ENCODE measurements at regions not wholly inside any gene's neighbourhood (a gene's known extent, or its start where the extent isn't known, plus 50 kb on each side); places are given as distances from the start of the nearest gene placed in this dataset.

GRCh38 chr16:59737274-59737673 lies 1003.2 kb upstream of the GOT2 start:
- intact Hi-C loops (cut with micrococcal nuclease; ENCODE audit: unreplicated experiment) = no loop called here
- POLR2A ChIA-PET (ENCODE audit: unreplicated experiment) = no interaction called here
- H3K36me3 ChIP-seq (ENCODE audit: low read depth) = no peaks in the 10 kb centered on the region

GRCh38 chr16:59733321-59733720 lies 999.2 kb upstream of the GOT2 start:
- intact Hi-C loops (cut with micrococcal nuclease; ENCODE audit: unreplicated experiment) = no loop called here
- no peaks in the 10 kb centered on the region for H3K4me1 ChIP-seq (replicated peaks; ENCODE audit: insufficient read depth)
- BruUV-seq (replicated peaks) = no TSS peak
- H3K4me3 ChIP-seq = no peak overlapping the region
- TF ChIP-seq EZH2 (IDR thresholded peaks at IDR 0.05; ENCODE audit: low read depth) (no peak), CTCF (conservative IDR thresholded peaks at IDR 0.05) (no peak)
- no peaks in the 10 kb centered on the region for H3K27me3 ChIP-seq (ENCODE audit: insufficient read depth, low read depth)
- no peaks in the 10 kb centered on the region for H3F3A ChIP-seq (ENCODE audit: insufficient read depth, low read depth)
- no peak for DNase-seq
- H3K36me3 ChIP-seq (ENCODE audit: low read depth) = no peaks in the 10 kb centered on the region
- H2AFZ ChIP-seq = no peak overlapping the region
- no peaks in the 10 kb centered on the region for H4K20me1 ChIP-seq (ENCODE audit: insufficient read depth)
- H3K79me2 ChIP-seq (ENCODE audit: low read depth) = no peaks in the 10 kb centered on the region
- H3K9me2 ChIP-seq (ENCODE audit: insufficient read depth) = no peaks in the 10 kb centered on the region
- H3K27ac ChIP-seq = no peak overlapping the region
- no peaks in the 10 kb centered on the region for H3K9me3 ChIP-seq (ENCODE audit: insufficient read depth, low read depth)
- no peak overlapping the region for H3K4me2 ChIP-seq
- ChIA-PET CTCF (no interaction called here), POLR2A (ENCODE audit: unreplicated experiment) (no interaction called here)

More at GRCh38 chr16:59737274-59737673, 1003.2 kb upstream of the GOT2 start:
- no peak overlapping the region for H2AFZ ChIP-seq
- no peaks in the 10 kb centered on the region for H3K9me3 ChIP-seq (ENCODE audit: insufficient read depth, low read depth)
- BruUV-seq (replicated peaks) = no TSS peak
- H3K27me3 ChIP-seq (ENCODE audit: insufficient read depth, low read depth) = no peaks in the 10 kb centered on the region
- H3K27ac ChIP-seq = no peak overlapping the region
- TF ChIP-seq EZH2 (IDR thresholded peaks at IDR 0.05; ENCODE audit: low read depth) (no peak), CTCF (conservative IDR thresholded peaks at IDR 0.05) (no peak)
- CTCF ChIA-PET = no interaction called here
- H3K79me2 ChIP-seq (ENCODE audit: low read depth) = no peaks in the 10 kb centered on the region
- H4K20me1 ChIP-seq (ENCODE audit: insufficient read depth) = no peaks in the 10 kb centered on the region
- H3K4me2 ChIP-seq = no peak overlapping the region
- no peaks in the 10 kb centered on the region for H3K9me2 ChIP-seq (ENCODE audit: insufficient read depth)
- H3F3A ChIP-seq (ENCODE audit: insufficient read depth, low read depth) = no peaks in the 10 kb centered on the region
- no peak overlapping the region for H3K4me3 ChIP-seq
- no peaks in the 10 kb centered on the region for H3K4me1 ChIP-seq (replicated peaks; ENCODE audit: insufficient read depth)
- no peak for DNase-seq

- CTCF ChIA-PET = no interaction called here
- no peaks in the 10 kb centered on the region for H4K20me1 ChIP-seq (ENCODE audit: insufficient read depth)
- H3F3A ChIP-seq (ENCODE audit: insufficient read depth, low read depth) = no peaks in the 10 kb centered on the region
- no peak overlapping the region for H2AFZ ChIP-seq
- POLR2A ChIA-PET (ENCODE audit: unreplicated experiment) = no interaction called here
- H3K9me2 ChIP-seq (ENCODE audit: insufficient read depth) = no peaks in the 10 kb centered on the region
- no peaks in the 10 kb centered on the region for H3K9me3 ChIP-seq (ENCODE audit: insufficient read depth, low read depth)
- DNase-seq = no peak
- H3K79me2 ChIP-seq (ENCODE audit: low read depth) = no peaks in the 10 kb centered on the region
- TF ChIP-seq CTCF (conservative IDR thresholded peaks at IDR 0.05) (no peak), EZH2 (IDR thresholded peaks at IDR 0.05; ENCODE audit: low read depth) (no peak)
- no peak overlapping the region for H3K4me2 ChIP-seq
- no peaks in the 10 kb centered on the region for H3K36me3 ChIP-seq (ENCODE audit: low read depth)
- no peak overlapping the region for H3K4me3 ChIP-seq
- no peaks in the 10 kb centered on the region for H3K27me3 ChIP-seq (ENCODE audit: insufficient read depth, low read depth)
- H3K4me1 ChIP-seq (replicated peaks; ENCODE audit: insufficient read depth) = no peaks in the 10 kb centered on the region
- intact Hi-C loops (cut with micrococcal nuclease; ENCODE audit: unreplicated experiment) = no loop called here
- no peak overlapping the region for H3K27ac ChIP-seq
- no TSS peak for BruUV-seq (replicated peaks)
Observed at GRCh38 chr16:59729613-59730012, 995.5 kb upstream of the GOT2 start.

Measured in PC-9 (cell line).